ENCODE measurements at regions not wholly inside any gene's neighbourhood (a gene's known extent, or its start where the extent isn't known, plus 50 kb on each side); places are given as distances from the start of the nearest gene placed in this dataset.

DNA sequence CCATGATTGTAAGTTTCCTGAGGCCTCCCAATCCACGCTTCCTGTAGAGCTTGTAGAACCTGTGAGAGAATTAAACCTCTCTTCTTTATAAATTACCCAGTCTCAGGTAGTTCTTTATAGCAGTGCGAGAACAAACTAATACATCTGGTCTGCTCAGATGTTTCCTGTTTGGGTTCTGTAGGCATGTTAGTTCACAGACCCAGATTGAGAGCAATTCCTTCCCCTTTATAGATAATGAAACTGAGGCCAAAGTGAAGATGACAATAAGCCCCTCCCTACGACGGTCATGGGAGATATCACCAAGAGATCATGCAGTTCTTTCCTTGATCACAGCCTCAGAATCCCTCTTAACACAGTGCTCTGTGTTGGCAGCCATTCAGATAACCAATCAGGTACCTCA is 76.5 kb upstream of the CLMN start:
- H3K4me2 ChIP-seq (ENCODE audit: low read length): no peak overlapping the region
- no peak overlapping the region for H2AFZ ChIP-seq (ENCODE audit: low read depth, low read length)
- no peak overlapping the region for H3K27ac ChIP-seq (ENCODE audit: low read length)
- H3K9ac ChIP-seq (ENCODE audit: low read length): no peak overlapping the region
- H3K9me3 ChIP-seq (ENCODE audit: insufficient read depth, low read length): no peaks in the 10 kb centered on the region
- TF ChIP-seq EZH2phosphoT487 (IDR thresholded peaks at IDR 0.05; ENCODE audit: low read depth): no peak
- TF ChIP-seq, protein P1, sequence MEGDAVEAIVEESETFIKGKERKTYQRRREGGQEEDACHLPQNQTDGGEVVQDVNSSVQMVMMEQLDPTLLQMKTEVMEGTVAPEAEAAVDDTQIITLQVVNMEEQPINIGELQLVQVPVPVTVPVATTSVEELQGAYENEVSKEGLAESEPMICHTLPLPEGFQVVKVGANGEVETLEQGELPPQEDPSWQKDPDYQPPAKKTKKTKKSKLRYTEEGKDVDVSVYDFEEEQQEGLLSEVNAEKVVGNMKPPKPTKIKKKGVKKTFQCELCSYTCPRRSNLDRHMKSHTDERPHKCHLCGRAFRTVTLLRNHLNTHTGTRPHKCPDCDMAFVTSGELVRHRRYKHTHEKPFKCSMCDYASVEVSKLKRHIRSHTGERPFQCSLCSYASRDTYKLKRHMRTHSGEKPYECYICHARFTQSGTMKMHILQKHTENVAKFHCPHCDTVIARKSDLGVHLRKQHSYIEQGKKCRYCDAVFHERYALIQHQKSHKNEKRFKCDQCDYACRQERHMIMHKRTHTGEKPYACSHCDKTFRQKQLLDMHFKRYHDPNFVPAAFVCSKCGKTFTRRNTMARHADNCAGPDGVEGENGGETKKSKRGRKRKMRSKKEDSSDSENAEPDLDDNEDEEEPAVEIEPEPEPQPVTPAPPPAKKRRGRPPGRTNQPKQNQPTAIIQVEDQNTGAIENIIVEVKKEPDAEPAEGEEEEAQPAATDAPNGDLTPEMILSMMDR (IDR thresholded peaks at IDR 0.05; ENCODE audit: low read depth, low read length): no peak
- H3K36me3 ChIP-seq (replicated peaks; ENCODE audit: low read depth, low read length): no peaks in the 10 kb centered on the region
- no peak overlapping the region for H3K4me3 ChIP-seq (ENCODE audit: low read length)
- no peaks in the 10 kb centered on the region for H3K79me2 ChIP-seq (ENCODE audit: low read length)
- no peaks in the 10 kb centered on the region for H4K20me1 ChIP-seq (ENCODE audit: insufficient read depth, low read length)
- H3K27me3 ChIP-seq (ENCODE audit: low read depth, low read length): no peaks in the 10 kb centered on the region; the same call in 1 of the 2 replicates
- no peaks in the 10 kb centered on the region for H3K4me1 ChIP-seq (ENCODE audit: low read length)

DNA sequence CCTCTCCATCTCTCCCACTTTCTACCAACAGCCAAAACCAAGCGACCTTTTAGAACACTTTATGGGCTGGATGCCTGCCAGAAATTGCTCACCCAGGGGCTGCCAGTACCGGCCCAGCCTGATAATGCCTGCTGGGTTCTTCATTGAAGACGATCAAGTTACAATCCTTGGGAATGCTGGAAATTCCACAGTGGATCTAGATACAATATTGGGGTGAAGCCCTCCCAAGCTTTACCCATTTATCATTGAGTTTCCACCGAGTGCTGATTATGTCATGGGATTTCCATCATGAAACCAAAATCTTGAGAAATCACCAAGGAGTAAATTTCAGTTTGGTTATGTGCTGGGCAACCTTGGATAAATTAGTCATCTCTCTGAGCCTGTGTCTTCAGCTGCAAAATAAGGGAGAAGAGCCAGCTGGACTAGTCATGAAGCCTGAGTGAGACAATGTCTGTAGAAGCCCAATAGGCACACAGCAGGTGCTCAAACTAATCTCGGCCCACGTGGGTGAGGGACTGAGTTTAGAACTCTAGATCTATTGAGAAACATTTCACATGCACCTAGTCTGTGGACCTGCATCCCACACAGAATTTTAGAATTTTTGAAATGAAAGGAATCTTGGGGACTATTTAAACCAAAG is 75.5 kb upstream of the CLMN start:
- H2AFZ ChIP-seq (ENCODE audit: low read depth, low read length): no peak overlapping the region
- no peaks in the 10 kb centered on the region for H3K9me3 ChIP-seq (ENCODE audit: insufficient read depth, low read length)
- H3K4me2 ChIP-seq (ENCODE audit: low read length): no peak overlapping the region
- H3K4me1 ChIP-seq (ENCODE audit: low read length): no peaks in the 10 kb centered on the region
- TF ChIP-seq EZH2phosphoT487 (IDR thresholded peaks at IDR 0.05; ENCODE audit: low read depth): no peak
- TF ChIP-seq, protein P1 (IDR thresholded peaks at IDR 0.05; ENCODE audit: low read depth, low read length): no peak
- no peak overlapping the region for H3K4me3 ChIP-seq (ENCODE audit: low read length)
- H3K27ac ChIP-seq (ENCODE audit: low read length): no peak overlapping the region
- H3K79me2 ChIP-seq (ENCODE audit: low read length): no peaks in the 10 kb centered on the region
- no peak overlapping the region for H3K9ac ChIP-seq (ENCODE audit: low read length)
- H3K36me3 ChIP-seq (replicated peaks; ENCODE audit: low read depth, low read length): no peaks in the 10 kb centered on the region
- no peaks in the 10 kb centered on the region for H4K20me1 ChIP-seq (ENCODE audit: insufficient read depth, low read length)
- no peaks in the 10 kb centered on the region; the same call in 1 of the 2 replicates for H3K27me3 ChIP-seq (ENCODE audit: low read depth, low read length)

- Histone ChIP-seq H4K20me1 (ENCODE audit: insufficient read depth, low read length) (no peaks in the 10 kb centered on the region), H3K9ac (ENCODE audit: low read length) (no peak overlapping the region), H3K27ac (ENCODE audit: low read length) (no peak overlapping the region), H2AFZ (ENCODE audit: low read depth, low read length) (no peak overlapping the region), H3K4me3 (ENCODE audit: low read length) (no peak overlapping the region), H3K4me1 (ENCODE audit: low read length) (no peaks in the 10 kb centered on the region), H3K36me3 (replicated peaks; ENCODE audit: low read depth, low read length) (no peaks in the 10 kb centered on the region), H3K4me2 (ENCODE audit: low read length) (no peak overlapping the region), H3K79me2 (ENCODE audit: low read length) (no peaks in the 10 kb centered on the region), H3K9me3 (ENCODE audit: insufficient read depth, low read length) (no peaks in the 10 kb centered on the region), H3K27me3 (ENCODE audit: low read depth, low read length) (no peaks in the 10 kb centered on the region; the same call in 1 of the 2 replicates)
- TF ChIP-seq, protein P1 (IDR thresholded peaks at IDR 0.05; ENCODE audit: low read depth, low read length): no peak
- TF ChIP-seq EZH2phosphoT487 (IDR thresholded peaks at IDR 0.05; ENCODE audit: low read depth): no peak
Measured at GRCh38 chr14:95394297-95395097, 74.8 kb upstream of the CLMN start.

GRCh38 chr14:95392841-95393240 is 73.1 kb upstream of the CLMN start:
- Histone ChIP-seq H3K36me3 (replicated peaks; ENCODE audit: low read depth, low read length) (no peaks in the 10 kb centered on the region), H3K27me3 (ENCODE audit: low read depth, low read length) (peaks cover 4% of the 10 kb centered on the region; the same call in 1 of the 2 replicates), H3K4me1 (ENCODE audit: low read length) (no peaks in the 10 kb centered on the region), H3K27ac (ENCODE audit: low read length) (no peak overlapping the region), H4K20me1 (ENCODE audit: insufficient read depth, low read length) (no peaks in the 10 kb centered on the region), H2AFZ (ENCODE audit: low read depth, low read length) (no peak overlapping the region), H3K9ac (ENCODE audit: low read length) (no peak overlapping the region), H3K9me3 (ENCODE audit: insufficient read depth, low read length) (no peaks in the 10 kb centered on the region), H3K79me2 (ENCODE audit: low read length) (no peaks in the 10 kb centered on the region), H3K4me2 (ENCODE audit: low read length) (no peak overlapping the region), H3K4me3 (ENCODE audit: low read length) (no peak overlapping the region)
- TF ChIP-seq, protein P1 (IDR thresholded peaks at IDR 0.05; ENCODE audit: low read depth, low read length): no peak
- TF ChIP-seq EZH2phosphoT487 (IDR thresholded peaks at IDR 0.05; ENCODE audit: low read depth): no peak
